Effector CD4-positive, alpha-beta T cell (primary cell): ENCODE measurements at regions not wholly inside any gene's neighbourhood (a gene's known extent, or its start where the extent isn't known, plus 50 kb on each side); places are given as distances from the start of the nearest gene placed in this dataset.
"Not testable (repeated sequence)": the region's sequence is repeated elsewhere in the genome, so short reads cannot be mapped to it uniquely, and the experiment has no call there.

ENCODE experiments used
- DNase-seq: peaks from one replicate; pipeline ENCODE4 v3.0.0-alpha.2; 2020

DNA sequence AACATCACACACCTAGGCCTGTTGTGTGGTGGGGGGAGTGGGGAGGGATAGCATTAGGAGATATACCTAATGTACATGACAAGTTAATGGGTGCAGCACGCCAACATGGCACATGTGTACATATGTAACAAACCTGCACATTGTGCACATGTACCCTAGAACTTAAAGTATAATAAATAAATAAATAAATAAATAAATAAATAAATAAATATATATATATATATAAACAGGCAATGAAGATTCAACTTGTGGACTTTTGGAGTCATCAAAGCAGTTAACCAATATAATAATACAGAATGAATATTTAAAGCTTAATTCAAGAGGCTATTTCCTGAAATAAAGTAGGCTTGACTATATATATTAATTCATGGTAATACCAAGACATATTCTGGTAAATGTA lies 167.0 kb downstream of the FOXD2 start:
- DNase-seq = not testable (repeated sequence)

DNA sequence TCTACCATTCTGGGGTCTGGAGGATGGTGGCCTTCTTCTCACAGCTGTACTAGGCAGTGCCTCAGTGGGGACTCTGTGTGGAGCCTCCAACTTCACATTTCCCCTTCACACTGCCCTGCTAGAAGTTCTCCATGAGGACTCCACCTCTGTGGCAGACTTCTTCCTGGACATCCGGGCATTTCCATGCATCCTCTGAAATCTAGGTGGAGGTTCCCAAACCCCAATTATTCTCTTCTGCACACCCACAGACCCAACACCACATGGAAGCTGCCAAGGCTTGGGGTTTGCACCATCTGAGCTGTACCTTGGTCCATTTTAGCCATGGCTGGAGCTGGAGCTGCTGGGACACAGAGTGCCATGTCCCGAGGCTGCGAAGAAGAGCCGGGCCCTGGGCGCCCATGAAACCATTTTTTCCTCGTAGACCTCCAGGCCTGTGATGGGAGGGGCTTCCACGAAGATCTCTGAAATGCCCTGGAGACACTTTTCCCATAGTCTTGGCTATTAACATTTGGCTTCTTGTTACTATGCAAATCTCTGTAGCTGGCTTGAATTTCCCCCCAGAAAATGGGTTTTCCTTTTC lies 170.5 kb downstream of the FOXD2 start:
- DNase-seq = no peak

DNA sequence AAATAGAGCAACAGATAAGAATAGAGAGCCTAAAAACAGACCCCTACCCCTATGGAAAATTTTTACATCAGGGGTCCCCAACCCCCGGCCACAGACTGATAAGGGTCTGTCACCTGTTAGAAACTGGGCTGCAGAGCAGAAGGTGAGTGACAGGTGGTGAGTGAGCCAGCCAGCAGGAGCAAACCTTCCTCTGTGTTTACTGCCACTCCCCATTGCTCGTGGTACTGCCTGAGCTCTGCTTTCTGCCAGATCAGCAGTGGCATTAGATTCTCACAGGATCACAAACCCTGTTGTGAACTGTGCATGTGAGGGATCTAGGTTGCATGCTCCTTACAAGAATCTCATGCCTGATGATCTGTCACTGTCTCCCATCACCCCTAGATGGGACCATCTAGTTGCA lies 174.1 kb downstream of the FOXD2 start:
- DNase-seq = no peak

DNA sequence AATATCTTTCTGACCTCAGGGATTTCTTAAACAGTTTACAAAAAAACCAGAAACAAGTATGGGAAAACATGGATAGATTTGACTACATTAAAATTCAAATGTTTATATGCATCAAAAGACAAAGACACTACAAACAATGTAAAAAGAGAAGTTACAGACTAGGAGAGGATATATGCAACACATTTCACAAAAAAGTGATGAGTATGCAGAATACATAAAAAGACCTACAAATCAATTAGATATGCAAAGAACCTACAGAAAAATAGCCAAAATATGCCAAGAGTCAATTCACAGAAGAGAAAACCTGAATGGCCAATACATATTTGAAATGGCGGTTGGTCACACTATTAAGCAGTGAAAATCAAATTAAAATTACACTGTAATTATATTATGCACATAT lies 175.0 kb downstream of the FOXD2 start:
- DNase-seq = no peak

DNA sequence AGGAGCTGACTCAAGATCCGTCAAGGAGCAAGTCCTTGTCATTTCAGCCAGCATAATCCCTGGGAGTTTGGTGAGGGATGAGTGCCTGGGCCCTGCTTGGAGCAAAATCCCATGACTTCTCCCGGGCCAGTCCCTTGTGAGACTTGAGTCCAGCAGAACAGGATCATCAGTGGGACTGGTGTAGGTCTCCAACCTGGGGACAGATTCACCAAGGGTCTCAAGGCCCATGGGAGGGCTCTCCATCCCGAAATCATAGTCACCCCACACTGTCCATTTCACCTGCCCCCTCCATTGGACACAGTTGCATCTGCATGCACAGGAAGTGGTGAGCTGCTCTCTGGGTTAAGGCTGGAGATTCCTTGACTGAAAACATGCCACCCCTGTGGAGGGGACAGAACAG lies 178.2 kb downstream of the FOXD2 start:
- no peak for DNase-seq

DNA sequence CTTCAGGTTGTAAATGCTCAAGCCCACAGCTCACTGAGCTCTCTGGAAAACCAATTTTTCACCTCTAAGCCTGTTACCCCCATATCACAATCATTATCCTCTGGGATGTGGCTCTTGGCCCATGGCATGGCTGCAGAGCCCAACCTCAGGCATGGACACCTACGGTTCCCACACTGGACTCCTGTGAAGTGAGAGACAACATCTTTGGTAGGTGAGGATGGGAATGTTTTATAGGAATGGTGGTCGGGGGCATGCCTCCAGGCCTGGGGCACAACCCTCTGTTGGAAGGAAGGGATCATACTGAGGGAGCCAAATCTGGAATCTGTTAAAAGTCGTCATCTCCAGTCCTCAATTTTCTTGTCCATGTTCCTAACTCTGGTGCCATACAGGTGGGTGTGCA lies 179.1 kb downstream of the FOXD2 start:
- no peak for DNase-seq

DNA sequence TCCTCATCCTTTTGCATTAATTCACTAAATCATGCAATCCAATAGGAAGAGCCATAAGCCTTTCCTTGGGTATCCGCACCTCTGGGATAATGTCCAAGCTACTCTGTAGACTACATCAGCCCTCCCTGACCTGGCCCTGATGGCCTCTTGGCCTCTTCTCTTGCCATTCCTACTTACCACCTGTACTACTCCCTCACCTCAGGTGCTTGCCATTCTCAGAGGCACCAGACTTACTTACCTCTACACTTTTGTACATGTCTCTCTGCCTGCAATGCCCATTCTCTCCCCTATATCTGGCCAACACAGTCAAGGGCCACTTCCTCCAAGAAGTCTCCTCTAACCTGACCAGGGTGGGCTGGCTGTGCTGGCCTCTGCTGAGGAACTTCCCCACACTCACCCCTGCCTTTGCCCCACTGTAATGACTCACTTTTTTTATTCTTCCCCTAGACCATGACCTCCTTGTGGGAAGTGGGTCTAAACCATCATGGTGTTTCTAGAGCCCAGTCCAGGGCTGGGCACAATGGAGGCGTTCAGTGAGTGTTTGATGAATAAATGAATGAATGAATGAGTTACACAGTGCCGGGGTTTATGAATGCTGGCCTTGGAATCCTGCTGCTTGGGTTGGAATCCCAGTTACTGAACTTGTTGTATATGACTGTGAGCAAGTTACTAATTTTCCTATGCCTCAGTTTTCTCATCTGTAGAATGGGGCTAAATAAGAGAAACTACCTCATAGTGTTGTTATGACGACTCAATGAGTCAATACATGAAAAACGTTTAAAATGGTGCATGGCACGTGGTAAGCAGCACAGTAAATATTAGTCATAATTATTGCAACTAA lies 179.8 kb downstream of the FOXD2 start:
- no peak for DNase-seq

DNA sequence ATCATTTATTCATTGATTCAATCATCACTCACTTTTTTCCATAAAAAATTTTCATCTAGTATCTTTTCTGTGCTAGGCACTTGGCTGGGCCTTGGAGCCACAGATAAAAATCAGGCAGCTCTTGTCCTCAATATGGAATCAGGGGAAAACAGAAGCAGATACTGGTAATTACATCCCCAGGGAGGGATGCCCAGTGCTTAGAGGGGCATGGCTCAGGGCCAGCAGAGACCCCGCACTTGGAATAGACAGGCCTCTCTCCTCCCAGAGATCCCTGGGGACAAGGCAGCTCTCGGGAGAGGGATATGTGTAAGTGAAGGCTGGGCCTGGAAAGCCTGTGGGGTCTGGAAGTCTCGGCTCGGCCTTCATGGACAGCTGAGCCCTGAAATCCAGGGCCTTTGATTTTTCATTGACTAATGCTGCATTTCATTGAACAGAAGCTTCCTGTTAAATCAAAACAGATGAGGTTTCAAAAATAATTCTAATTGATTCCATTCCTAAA lies 180.4 kb downstream of the FOXD2 start:
- DNase-seq = no peak

DNA sequence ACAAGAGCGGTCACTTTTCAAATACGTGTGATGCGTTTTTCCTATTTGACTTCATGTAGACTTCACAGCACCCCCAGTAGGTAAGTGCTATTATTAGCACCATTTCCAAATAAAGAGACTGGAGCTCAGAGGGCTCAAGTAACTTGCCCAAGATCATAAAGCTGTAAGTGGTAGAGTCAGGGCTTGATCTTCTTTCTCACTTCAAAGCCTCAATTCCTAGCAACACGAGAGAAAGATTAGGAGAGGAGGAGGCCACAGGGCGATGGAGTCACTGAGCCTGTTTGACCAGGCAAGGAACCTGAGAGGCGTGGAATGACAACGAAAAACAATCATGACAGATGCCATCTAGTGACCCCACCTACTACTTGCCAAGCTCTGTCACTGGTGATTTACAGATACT lies 181.0 kb downstream of the FOXD2 start:
- no peak for DNase-seq

DNA sequence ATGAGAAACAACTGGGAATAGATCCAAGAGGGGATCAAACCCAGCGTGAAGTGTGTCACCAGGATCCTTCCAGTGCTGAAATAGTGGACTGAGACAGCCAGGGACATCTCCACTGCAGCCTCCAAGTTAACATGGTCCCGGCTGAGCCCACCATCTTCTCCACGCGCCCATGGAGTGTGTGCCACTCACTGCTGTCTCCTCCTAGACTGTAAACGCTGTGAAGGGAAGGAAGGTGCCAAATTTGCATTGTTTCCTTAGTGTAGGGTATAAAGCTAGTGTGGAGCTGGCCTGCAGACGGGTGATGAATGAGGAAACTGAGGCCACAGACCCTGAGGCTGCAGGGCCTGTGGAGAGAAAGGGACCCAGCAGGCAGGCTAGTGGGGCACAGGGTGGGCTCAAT lies 183.6 kb downstream of the FOXD2 start:
- DNase-seq = no peak

DNA sequence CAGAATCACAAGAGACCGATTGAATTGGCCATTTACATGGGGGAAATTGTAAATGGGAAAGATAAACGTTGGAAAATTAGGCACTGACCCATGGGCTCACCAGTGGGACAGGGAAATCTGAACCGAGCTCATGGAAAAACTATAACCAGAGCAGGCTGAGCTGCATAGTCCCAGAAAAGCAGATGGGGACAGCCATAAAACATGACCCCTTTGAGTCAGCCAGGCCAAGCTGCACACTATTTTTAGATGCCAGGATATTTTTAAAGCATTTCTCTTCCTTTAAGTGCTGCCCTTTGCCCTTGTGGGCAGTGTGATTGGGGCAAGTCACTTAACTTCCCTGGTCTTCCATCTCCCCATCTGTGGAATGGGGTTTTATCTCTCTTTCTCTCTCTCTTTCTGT lies 184.1 kb downstream of the FOXD2 start:
- DNase-seq = no peak

DNA sequence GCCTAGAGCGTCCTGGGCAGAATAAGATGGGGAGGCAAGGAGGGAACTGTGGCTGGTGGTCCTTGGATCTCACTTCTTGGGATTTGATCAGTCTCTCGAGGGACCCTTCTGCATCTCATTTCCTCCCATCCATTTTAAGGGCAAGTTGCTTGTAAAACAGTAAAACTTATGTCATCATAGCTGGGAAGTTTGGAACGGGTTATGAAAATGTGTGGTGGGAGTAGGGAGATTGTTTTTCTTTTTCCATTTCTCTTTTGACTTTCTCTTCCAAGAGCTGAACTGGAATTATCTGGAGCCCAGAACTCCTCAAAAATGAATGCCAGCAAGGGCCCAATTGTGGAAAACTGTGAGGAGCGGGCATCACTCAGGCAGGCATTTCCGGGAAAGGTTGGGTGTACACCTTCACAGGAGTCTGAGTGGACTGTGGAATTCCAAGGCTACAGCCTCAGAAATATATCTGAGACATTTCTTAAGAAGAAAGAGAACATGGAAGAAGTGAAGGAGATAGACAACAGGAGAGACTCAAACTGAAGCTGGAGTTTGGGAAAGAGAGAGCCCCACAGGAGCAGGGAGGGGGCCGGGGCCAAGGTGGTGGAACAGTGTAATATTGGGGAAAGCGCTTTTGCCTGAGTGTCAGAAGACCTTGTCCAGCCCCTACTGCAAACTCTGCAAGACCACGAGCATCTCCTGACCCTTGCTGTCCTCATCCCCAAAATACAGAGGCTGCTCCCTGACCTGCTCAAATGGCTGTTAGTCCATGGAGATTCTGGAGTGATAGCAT lies 185.1 kb downstream of the FOXD2 start:
- DNase-seq = no peak

DNA sequence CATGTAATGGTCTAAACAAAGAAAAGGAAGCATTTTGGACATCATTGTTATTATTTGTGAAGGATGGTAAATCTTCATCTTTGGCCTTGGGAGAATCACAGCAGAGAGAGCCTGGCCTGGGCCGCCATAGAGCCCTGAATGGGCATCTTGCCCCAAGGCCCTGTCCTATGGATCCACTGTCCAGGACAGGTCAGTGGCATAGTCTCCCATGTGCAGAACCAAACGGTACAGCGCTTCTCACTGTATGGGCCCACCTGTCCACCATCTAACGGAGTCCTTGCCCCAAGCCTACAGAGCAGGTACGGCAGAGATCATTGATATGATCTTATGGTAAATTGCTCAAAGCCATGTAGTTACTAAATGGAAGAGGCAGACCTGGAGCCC lies 185.7 kb downstream of the FOXD2 start:
- DNase-seq = no peak

DNA sequence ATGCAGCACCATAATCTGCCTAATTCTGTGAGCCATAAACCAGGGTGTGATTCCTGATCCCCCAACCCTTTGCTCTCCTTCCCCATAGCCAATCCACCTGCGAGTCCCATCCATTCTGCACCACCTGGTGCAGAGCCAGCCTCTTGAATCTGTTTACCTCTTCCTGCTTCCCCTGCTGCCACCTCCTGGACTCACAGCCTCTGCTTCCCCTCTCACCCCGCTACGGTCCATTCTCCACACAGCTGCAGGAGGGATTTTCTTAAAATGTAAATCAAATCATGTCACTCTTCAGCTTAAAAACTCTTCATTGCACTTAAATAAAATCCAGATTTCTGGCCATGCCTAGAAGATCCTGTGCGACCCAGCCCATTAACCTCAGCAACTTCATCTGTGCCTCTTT lies 186.7 kb downstream of the FOXD2 start:
- no peak for DNase-seq

DNA sequence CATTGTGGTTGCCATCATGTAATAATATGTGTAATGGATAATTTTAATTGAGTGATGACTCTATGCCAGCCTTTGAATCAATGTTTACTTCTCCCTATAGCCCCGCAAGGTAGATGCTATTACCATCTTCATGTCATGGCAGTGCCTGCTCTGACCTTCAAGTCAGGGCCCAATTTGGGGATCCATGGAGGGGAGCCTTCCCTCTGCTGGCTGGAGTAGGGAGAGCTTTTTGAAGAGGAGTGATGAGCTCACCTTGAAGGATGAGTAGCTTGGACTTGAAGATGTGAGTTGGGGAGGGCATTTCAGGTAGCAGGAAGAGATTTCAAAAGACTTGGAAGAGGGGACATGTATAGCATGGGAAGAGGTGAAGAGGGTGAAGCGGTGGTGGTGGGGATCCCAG lies 189.2 kb downstream of the FOXD2 start:
- DNase-seq = no peak

DNA sequence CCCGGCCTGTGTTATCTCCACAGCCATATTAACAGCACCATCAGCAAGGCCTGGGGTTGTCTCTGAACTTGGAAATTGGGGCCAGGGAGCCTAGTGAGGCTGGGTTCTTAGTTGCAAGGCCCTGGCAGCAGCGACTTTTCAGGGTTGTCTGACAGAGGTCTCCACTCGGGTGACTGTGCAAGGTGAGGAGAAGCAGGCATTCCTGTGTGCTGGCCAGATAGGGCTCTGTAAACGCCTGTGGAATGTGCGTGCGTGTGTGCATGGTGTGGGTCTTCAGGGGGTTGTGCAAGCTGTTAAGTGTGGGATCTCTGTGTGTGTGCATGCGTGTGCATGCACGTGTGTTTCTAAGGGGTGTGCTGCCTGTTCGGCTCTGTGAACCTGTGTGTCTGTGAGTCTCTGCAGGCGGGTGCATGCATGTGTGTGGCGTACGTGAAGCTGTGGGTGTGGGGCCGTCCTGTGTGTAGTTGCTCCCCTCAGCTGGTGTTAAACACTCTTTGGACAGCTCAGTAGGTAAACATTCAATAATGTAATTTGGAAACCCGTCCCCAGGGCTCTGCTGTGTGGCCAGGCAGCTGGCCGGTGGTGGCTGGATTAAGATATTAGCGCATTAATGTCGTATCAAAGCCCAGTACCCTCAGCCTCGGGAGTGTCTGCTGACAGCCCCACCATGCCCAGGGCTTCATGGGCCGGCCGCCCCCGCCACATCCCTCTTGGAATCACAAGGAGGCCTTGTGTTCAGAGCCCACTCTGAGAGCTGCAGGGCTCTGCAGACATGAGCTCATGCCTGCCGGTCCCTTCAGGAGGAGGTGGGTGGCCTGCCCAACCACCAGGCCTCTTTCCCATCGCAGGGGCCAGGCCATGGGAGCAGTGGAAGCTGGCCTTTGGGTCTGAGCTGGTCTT lies 189.9 kb downstream of the FOXD2 start:
- no peak for DNase-seq

DNA sequence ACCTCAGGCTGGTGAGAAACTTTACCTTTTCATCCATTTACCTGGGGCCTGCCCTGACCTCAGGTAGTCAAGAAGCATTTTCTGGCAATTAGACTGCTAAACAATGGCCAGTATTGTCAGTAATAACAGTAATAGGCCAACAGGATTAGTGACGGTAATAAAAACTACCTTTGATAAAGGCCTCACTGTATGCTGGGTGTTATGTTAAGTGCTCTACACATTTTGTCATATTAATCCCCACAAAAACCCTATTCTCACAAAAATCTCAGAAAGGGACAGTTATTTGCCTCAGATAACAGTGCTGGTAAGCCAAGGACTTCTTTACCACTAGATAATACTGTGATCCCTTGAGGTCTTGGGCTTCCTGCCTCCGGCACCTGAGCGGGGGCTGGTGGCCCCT lies 191.4 kb downstream of the FOXD2 start:
- DNase-seq = no peak

DNA sequence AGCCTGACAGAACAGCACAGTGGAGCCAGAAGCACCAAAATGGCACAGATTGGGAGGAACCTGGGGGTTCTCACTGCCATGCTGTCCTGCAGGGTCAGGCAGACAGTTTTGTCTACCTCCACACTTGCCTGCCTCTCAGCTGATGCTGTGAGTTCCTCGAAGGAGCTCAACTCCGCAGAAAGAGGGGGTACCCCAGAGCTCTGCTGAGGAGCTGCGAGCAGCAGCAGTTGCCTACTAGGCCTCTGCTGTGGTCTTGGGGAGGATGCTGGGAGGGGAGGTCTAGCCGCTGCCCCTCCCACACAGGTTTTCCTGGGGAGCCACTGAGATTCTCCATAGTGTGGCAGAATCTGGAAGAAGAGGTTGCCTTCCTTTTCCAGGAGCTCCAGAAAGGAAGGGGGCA lies 192.5 kb downstream of the FOXD2 start:
- no peak for DNase-seq

DNA sequence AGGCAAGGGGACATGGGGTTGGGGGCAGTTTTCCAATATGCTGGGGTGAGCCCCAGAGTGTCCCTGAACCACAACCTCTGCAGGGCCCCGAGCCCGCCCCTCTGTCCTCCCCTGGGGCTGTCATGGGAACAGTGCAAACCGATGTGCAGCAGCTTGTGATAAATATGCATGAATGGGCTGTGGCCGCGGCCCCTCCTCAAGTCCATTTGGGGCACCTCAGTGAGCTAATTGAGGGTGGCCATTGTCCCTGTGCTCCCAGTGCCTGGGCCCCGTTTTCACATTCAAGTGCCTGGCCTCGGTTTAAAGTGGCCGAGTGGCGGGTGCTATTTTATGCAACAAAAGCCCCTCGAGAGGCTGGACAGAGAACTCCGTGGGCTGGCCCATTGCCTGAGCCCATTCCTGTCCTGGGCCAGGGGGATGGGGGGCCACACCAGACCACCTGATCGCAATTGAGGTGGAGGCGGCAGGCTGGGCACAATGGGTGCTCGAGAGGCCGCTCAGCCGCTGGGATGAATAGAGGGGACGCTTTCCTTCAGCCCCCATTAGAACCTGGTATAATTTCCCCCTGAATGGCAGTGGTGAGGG lies 193.7 kb downstream of the FOXD2 start:
- DNase-seq = no peak

DNA sequence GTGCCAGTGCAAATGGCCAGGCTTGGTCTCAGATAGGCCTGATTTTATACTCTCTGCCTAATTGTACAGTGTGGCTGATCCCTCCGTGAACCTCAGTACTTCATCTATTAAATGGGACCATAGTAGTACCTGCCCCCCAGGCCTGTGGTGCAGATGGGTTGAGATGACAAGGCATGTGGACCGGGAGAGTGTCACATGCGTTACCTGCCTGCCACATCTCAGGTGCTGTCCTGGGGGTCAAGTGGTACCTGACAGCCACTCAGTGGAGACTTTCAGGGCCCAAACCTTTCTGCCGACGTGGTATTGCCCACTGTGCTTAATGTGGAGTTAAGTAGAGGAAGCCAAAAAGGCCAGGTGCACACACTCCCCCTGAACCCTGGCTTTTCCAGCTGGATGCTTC lies 197.3 kb downstream of the FOXD2 start:
- DNase-seq = no peak

DNA sequence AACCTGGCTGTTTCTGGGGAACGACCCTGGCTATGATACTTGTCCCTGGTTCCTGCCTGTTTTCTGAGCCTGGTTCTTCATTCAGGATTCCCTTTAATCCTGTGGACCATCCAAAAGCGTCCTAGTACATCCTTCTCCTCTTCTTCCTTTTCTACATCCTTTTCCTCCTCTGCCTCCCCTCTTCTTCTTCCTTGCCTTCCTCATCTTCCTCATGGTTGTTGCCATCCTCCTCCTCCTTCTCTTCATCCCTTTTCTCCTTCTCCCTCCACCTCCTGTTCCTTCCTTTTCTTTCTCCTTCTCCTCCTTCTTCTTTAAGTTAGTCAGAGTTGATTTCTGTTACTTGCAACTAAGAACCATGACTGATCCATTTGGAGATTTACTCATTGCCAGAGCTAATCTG lies 197.8 kb downstream of the FOXD2 start:
- DNase-seq = no peak

DNA sequence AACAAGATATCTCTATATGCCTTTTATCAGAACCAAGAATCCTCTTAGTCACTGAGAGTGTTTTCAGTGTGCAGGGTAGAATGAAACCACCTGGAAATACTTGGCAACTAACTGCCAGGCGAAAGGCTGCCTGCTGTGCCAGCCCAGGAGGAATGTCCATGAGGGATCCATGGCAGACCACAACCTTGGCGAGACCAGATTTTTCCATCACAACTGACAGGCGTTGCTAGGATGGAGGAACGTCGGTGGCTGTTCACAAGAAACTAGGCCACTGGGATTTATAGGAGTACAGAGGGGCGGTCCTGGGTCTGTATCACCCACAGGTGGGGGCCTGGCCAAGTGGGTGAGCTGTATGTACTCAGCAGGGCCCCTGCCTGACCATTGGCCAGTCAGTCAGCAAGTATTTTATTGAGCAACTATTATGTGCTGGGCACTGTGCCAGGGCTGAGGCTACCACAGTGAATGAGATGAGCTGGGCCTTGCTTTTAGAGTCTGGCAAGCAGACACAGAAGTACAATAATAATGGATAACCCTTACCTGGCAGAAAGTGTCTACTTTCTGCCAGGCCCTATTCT lies 199.4 kb downstream of the FOXD2 start:
- DNase-seq = no peak
